PC-3 (cell line): ENCODE measurements at regions not wholly inside any gene's neighbourhood (a gene's known extent, or its start where the extent isn't known, plus 50 kb on each side); places are given as distances from the start of the nearest gene placed in this dataset.
"Not testable (repeated sequence)": the region's sequence is repeated elsewhere in the genome, so short reads cannot be mapped to it uniquely, and the experiment has no call there.

Experiments used
- ATAC-seq: fragments of 200-7000 bp; cut with Tn5 transposase; 2 replicates; pipeline ENCODE4 v1.9.1; 2020; ENCODE audit warnings: mild to moderate bottlenecking, moderate library complexity
- BruUV-seq: library from RNA; stranded (reverse); fragments of 400-500 nt; replicated peaks from 2 replicates; lab custom pipeline; 2021; lab: Mats Ljungman, UMichigan
- CTCF ChIA-PET: fragments of 300-600 bp; sonication (Branson Sonifier 250); formaldehyde crosslinking; loops from one replicate; lab custom pipeline; 2022; ENCODE audit warnings: antibody characterized with exemption; lab: Charles Lee
- POLR2A ChIA-PET: fragments of 300-600 bp; sonication (Branson Sonifier 250); formaldehyde crosslinking; loops from one replicate; lab custom pipeline; 2022; ENCODE audit warnings: antibody characterized with exemption; ENCODE audit not compliant: unreplicated experiment; lab: Charles Lee
- DNase-seq: peaks from one replicate; pipeline ENCODE4 v3.0.0-alpha.2; 2015
- H2AFZ ChIP-seq: fragments of 300-600 bp; sonication (generic); 2 replicates; pipeline ENCODE4 v1.6.0; 2016; ENCODE audit warnings: antibody characterized with exemption, low read length
- H3F3A ChIP-seq: fragments of 300-600 bp; sonication (generic); one replicate; pipeline ENCODE4 v1.6.0; 2017; ENCODE audit warnings: antibody characterized with exemption, low read length, control low read depth, mild to moderate bottlenecking; ENCODE audit not compliant: unreplicated experiment
- H3K27ac ChIP-seq: fragments of 300-600 bp; sonication (generic); 2 replicates; pipeline ENCODE4 v1.5.1; 2016; ENCODE audit warnings: mild to moderate bottlenecking, low read length
- H3K27me3 ChIP-seq: fragments of 300-600 bp; sonication (generic); 2 replicates; pipeline ENCODE4 v1.6.1; 2016; ENCODE audit warnings: low read length, mixed read lengths
- H3K36me3 ChIP-seq: fragments of 300-600 bp; sonication (generic); 2 replicates; pipeline ENCODE4 v1.6.1; 2016; ENCODE audit warnings: low read depth, mixed run types, low read length, mixed read lengths
- H3K4me1 ChIP-seq: fragments of 300-600 bp; sonication (generic); 2 replicates; pipeline ENCODE4 v1.5.1; 2016; ENCODE audit warnings: low read length; ENCODE audit not compliant: insufficient read depth
- H3K4me2 ChIP-seq: fragments of 300-600 bp; sonication (generic); 2 replicates; pipeline ENCODE4 v1.6.0; 2016; ENCODE audit warnings: low read length
- H3K4me3 ChIP-seq: fragments of 300-600 bp; sonication (generic); 2 replicates; pipeline ENCODE4 v1.5.1; 2016; ENCODE audit warnings: mild to moderate bottlenecking, low read length, mixed read lengths
- H3K79me2 ChIP-seq: fragments of 300-600 bp; sonication (generic); 2 replicates; pipeline ENCODE4 v1.6.1; 2017; ENCODE audit warnings: low read length, mixed read lengths
- H3K9ac ChIP-seq: fragments of 300-600 bp; sonication (generic); 2 replicates; pipeline ENCODE4 v1.6.0; 2016; ENCODE audit warnings: mild to moderate bottlenecking, low read length
- H3K9me2 ChIP-seq: fragments of 300-600 bp; sonication (generic); replicated peaks from 2 replicates; pipeline ENCODE4 v1.6.1; 2016; ENCODE audit warnings: mixed run types, low read length, mixed read lengths
- H3K9me3 ChIP-seq: fragments of 300-600 bp; sonication (generic); 2 replicates; pipeline ENCODE4 v1.6.1; 2016; ENCODE audit warnings: low read length, mixed read lengths
- H4K20me1 ChIP-seq: fragments of 300-600 bp; sonication (generic); 2 replicates; pipeline ENCODE4 v1.6.1; 2016; ENCODE audit warnings: low read length, mixed read lengths
- CTCF ChIP-seq: fragments of 300-600 bp; sonication (generic); conservative IDR thresholded peaks from 2 replicates; pipeline ENCODE4 v1.5.1; 2017; ENCODE audit warnings: antibody characterized with exemption, low read depth, mild to moderate bottlenecking, low read length
- EZH2 ChIP-seq: fragments of 300-600 bp; sonication (generic); IDR thresholded peaks from one replicate; pipeline ENCODE4 v1.6.1; 2017; ENCODE audit warnings: antibody characterized with exemption, mild to moderate bottlenecking, low read length; ENCODE audit not compliant: unreplicated experiment
- EZH2phosphoT487 ChIP-seq: fragments of 300-600 bp; sonication (generic); IDR thresholded peaks from 2 replicates; pipeline ENCODE4 v1.6.1; 2018; ENCODE audit warnings: mild to moderate bottlenecking, antibody characterized with exemption, low read length, borderline replicate concordance
- intact Hi-C: fragments of 100-400 bp; cut with micrococcal nuclease; formaldehyde crosslinking; loops from 2 replicates; pipeline ENCODE4 v1.9.0; 2023

GRCh38 chr7:52592698-52593097, 442.7 kb upstream of the POM121L12 start:
- Histone ChIP-seq H3K27ac (no peak overlapping the region), H3K27me3 (no peaks in the 10 kb centered on the region), H3K9me3 (0 out of 2 replicates have a peak, but pooled peaks cover 4% of the 10 kb centered on the region), H4K20me1 (no peaks in the 10 kb centered on the region), H3K9me2 (no peaks in the 10 kb centered on the region), H3K79me2 (no peaks in the 10 kb centered on the region), H3K9ac (no peak overlapping the region), H3K4me2 (no peak overlapping the region), H3K4me3 (no peak overlapping the region), H2AFZ (no peak overlapping the region), H3K4me1 (no peaks in the 10 kb centered on the region), H3F3A (no peaks in the 10 kb centered on the region), H3K36me3 (no peaks in the 10 kb centered on the region)
- no peak for DNase-seq
- TF ChIP-seq EZH2phosphoT487 (no peak), EZH2 (no peak), CTCF (no peak)
- ChIA-PET CTCF (no interaction called here), POLR2A (no interaction called here)
- intact Hi-C loops = no loop called here
- no TSS peak for BruUV-seq
- no peak for ATAC-seq

- no peak for ATAC-seq
Measured at GRCh38 chr7:52586704-52587103, 448.7 kb upstream of the POM121L12 start.

GRCh38 chr7:52584041-52584440, 451.4 kb upstream of the POM121L12 start:
- ChIA-PET CTCF (no interaction called here), POLR2A (no interaction called here)
- H3F3A ChIP-seq = no peaks in the 10 kb centered on the region
- H3K4me3 ChIP-seq = no peak overlapping the region
- no peak overlapping the region for H3K27ac ChIP-seq
- TF ChIP-seq EZH2phosphoT487 = no peak
- TF ChIP-seq CTCF = no peak
- no peak for TF ChIP-seq EZH2
- no peak overlapping the region for H2AFZ ChIP-seq
- H3K9me3 ChIP-seq = no peaks in the 10 kb centered on the region
- no peak overlapping the region for H3K9ac ChIP-seq
- no peaks in the 10 kb centered on the region for H3K36me3 ChIP-seq
- DNase-seq = no peak
- H3K79me2 ChIP-seq = no peaks in the 10 kb centered on the region
- intact Hi-C loops = no loop called here
- no peak for ATAC-seq
- H3K9me2 ChIP-seq = no peaks in the 10 kb centered on the region
- BruUV-seq = no TSS peak
- H3K4me1 ChIP-seq = no peaks in the 10 kb centered on the region
- H4K20me1 ChIP-seq = no peaks in the 10 kb centered on the region
- no peaks in the 10 kb centered on the region for H3K27me3 ChIP-seq
- H3K4me2 ChIP-seq = no peak overlapping the region

More at GRCh38 chr7:52586704-52587103, 448.7 kb upstream of the POM121L12 start:
- Histone ChIP-seq H3K27me3 (no peaks in the 10 kb centered on the region), H3K4me2 (no peak overlapping the region), H4K20me1 (no peaks in the 10 kb centered on the region), H3K4me3 (no peak overlapping the region), H3K36me3 (no peaks in the 10 kb centered on the region), H3F3A (no peaks in the 10 kb centered on the region), H3K4me1 (no peaks in the 10 kb centered on the region), H3K79me2 (no peaks in the 10 kb centered on the region), H3K9me3 (no peaks in the 10 kb centered on the region), H3K27ac (no peak overlapping the region), H2AFZ (no peak overlapping the region), H3K9me2 (no peaks in the 10 kb centered on the region), H3K9ac (no peak overlapping the region)
- ChIA-PET POLR2A (no interaction called here), CTCF (no interaction called here)
- intact Hi-C loops = no loop called here
- TF ChIP-seq EZH2phosphoT487 (no peak), CTCF (no peak), EZH2 (no peak)
- no TSS peak for BruUV-seq
- no peak for DNase-seq

GRCh38 chr7:52573141-52573540, 462.3 kb upstream of the POM121L12 start:
- H3F3A ChIP-seq, H3K36me3 ChIP-seq, H3K27ac ChIP-seq, H3K9me2 ChIP-seq, H4K20me1 ChIP-seq, DNase-seq, BruUV-seq, CTCF ChIA-PET, H3K79me2 ChIP-seq, H2AFZ ChIP-seq, H3K4me3 ChIP-seq, H3K9me3 ChIP-seq, H3K4me2 ChIP-seq, ATAC-seq, H3K4me1 ChIP-seq, H3K9ac ChIP-seq, H3K27me3 ChIP-seq, intact Hi-C loops, POLR2A ChIA-PET: not testable (repeated sequence)
